GM12872 (cell line): ENCODE measurements at regions not wholly inside any gene's neighbourhood (a gene's known extent, or its start where the extent isn't known, plus 50 kb on each side); places are given as distances from the start of the nearest gene placed in this dataset.

Experiments used
- TF ChIP-seq, protein P1 (sequence below): IDR thresholded peaks from 3 replicates; pipeline ENCODE4 v1.5.1; 2011; ENCODE audit warnings: low read depth, mild to moderate bottlenecking, low read length, moderate library complexity; ENCODE audit not compliant: insufficient read depth

GRCh38 chr11:37968148-37968547 lies 1370.1 kb upstream of the RAG2 start:
- TF ChIP-seq, protein P1, sequence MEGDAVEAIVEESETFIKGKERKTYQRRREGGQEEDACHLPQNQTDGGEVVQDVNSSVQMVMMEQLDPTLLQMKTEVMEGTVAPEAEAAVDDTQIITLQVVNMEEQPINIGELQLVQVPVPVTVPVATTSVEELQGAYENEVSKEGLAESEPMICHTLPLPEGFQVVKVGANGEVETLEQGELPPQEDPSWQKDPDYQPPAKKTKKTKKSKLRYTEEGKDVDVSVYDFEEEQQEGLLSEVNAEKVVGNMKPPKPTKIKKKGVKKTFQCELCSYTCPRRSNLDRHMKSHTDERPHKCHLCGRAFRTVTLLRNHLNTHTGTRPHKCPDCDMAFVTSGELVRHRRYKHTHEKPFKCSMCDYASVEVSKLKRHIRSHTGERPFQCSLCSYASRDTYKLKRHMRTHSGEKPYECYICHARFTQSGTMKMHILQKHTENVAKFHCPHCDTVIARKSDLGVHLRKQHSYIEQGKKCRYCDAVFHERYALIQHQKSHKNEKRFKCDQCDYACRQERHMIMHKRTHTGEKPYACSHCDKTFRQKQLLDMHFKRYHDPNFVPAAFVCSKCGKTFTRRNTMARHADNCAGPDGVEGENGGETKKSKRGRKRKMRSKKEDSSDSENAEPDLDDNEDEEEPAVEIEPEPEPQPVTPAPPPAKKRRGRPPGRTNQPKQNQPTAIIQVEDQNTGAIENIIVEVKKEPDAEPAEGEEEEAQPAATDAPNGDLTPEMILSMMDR = no peak

DNA sequence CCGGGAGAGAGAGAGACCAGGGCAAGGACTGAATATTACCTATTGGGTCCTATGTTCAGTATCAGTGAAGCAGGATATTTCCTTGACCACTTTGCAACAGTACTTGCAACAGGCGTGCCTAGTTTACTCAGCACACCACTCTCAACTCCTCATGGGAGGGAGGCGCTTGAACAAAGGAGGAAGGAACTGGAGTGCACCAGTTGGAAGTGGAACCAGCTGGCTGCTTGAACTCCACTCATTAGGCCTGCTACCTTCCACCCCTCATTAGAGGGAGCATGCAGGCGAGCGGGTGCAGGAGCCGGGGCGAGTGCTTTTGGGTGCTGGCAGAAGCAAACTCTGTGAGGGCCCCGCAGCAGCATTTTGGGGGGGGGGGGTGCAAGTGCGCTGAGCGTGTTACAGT lies 1369.6 kb upstream of the RAG2 start:
- TF ChIP-seq, protein P1 = no peak

- TF ChIP-seq, protein P1 = no peak
These were observed 1365.4 kb upstream of the RAG2 start for GRCh38 chr11:37963440-37963839.

- TF ChIP-seq, protein P1 = no peak
These were observed 1359.7 kb upstream of the RAG2 start for GRCh38 chr11:37957717-37958116.

- TF ChIP-seq, protein P1 = no peak
These were observed 1354.0 kb upstream of the RAG2 start for GRCh38 chr11:37951996-37952395.

DNA sequence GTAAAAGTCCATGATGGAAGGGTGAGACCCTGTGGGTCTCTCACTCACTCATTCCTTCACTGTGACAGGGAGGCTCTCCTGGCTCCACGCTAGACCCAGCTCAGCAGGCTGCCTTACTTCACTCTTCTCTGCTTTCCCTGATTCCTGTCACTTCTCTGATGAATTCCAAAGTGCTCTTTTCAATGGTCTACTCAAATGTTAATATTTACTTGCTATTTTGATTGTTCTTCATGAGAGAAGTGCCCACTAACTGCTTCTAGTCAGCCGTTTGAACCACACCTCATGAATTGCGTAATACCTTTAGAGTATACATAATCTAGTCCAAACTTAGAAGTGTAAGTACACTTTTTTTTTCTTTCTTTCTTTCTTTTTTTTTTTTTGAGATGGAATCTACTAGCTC lies 1350.2 kb upstream of the RAG2 start:
- TF ChIP-seq, protein P1 = no peak

DNA sequence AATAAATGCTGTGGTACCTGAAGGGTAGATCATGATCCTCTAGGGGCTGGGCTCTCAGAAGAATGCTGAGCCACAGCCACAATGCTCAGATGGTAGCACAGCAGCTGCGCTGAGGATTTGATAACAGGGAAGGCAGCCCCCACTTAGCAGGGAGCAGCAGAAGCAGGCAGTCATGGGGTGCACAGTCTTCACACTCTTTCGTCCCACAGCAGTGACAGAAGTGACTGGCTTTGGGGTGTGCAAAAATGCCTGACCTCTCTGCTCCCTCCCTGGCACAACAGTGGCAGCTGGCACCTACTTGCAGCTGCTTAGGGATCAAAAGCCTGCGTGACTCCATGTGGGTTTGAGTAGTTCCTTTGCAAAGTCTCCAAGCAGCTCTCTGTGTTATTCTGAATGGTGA lies 1349.8 kb upstream of the RAG2 start:
- TF ChIP-seq, protein P1 = no peak
